Hepatocyte (in vitro differentiated cells): ENCODE measurements at regions not wholly inside any gene's neighbourhood (a gene's known extent, or its start where the extent isn't known, plus 50 kb on each side); places are given as distances from the start of the nearest gene placed in this dataset.

Source experiments
- DNase-seq: peaks from one replicate; pipeline ENCODE4 v3.0.0-alpha.2; 2016; ENCODE audit warnings: low spot score
- H2AFZ ChIP-seq: fragments of 200-600 bp; sonication (generic); 2 replicates; pipeline ENCODE4 v1.6.0; 2016; ENCODE audit warnings: antibody characterized with exemption, mild to moderate bottlenecking
- H3K27ac ChIP-seq: fragments of 200-600 bp; sonication (generic); 2 replicates; pipeline ENCODE4 v1.5.1; 2016; ENCODE audit warnings: mild to moderate bottlenecking
- H3K27me3 ChIP-seq: fragments of 200-600 bp; sonication (generic); 2 replicates; pipeline ENCODE4 v1.6.1; 2016
- H3K36me3 ChIP-seq: fragments of 200-600 bp; sonication (generic); replicated peaks from 2 replicates; pipeline ENCODE4 v1.5.1; 2016; ENCODE audit warnings: low read depth; ENCODE audit not compliant: insufficient read depth
- H3K4me1 ChIP-seq: fragments of 200-600 bp; sonication (generic); 2 replicates; pipeline ENCODE4 v1.5.1; 2016; ENCODE audit warnings: mild to moderate bottlenecking, moderate library complexity; ENCODE audit not compliant: insufficient read depth
- H3K4me2 ChIP-seq: fragments of 200-600 bp; sonication (generic); 2 replicates; pipeline ENCODE4 v1.6.0; 2016
- H3K4me3 ChIP-seq: fragments of 200-600 bp; sonication (generic); 2 replicates; pipeline ENCODE4 v1.5.1; 2016; ENCODE audit warnings: mild to moderate bottlenecking
- H3K79me2 ChIP-seq: fragments of 200-600 bp; sonication (generic); 2 replicates; pipeline ENCODE4 v1.6.0; 2017; ENCODE audit warnings: mild to moderate bottlenecking
- H3K9me2 ChIP-seq: fragments of 200-600 bp; sonication (generic); replicated peaks from 2 replicates; pipeline ENCODE4 v1.6.0; 2017; ENCODE audit warnings: mild to moderate bottlenecking; ENCODE audit not compliant: insufficient read depth
- H3K9me3 ChIP-seq: fragments of 200-600 bp; sonication (generic); 2 replicates; pipeline ENCODE4 v1.5.1; 2016; ENCODE audit warnings: low read depth, mild to moderate bottlenecking
- H4K20me1 ChIP-seq: fragments of 200-600 bp; sonication (generic); 2 replicates; pipeline ENCODE4 v1.6.0; 2016; ENCODE audit warnings: mild to moderate bottlenecking; ENCODE audit not compliant: insufficient read depth, poor library complexity, severe bottlenecking
- EZH2 ChIP-seq: fragments of 200-600 bp; sonication (generic); IDR thresholded peaks from 2 replicates; pipeline ENCODE4 v1.6.1; 2016; ENCODE audit warnings: antibody characterized with exemption, mild to moderate bottlenecking, borderline replicate concordance
- EZH2phosphoT487 ChIP-seq: fragments of 200-600 bp; sonication (generic); IDR thresholded peaks from one replicate; pipeline ENCODE4 v1.6.1; 2018; ENCODE audit warnings: antibody characterized with exemption, mild to moderate bottlenecking, low read depth, moderate library complexity; ENCODE audit not compliant: unreplicated experiment, severe bottlenecking
- WGBS: methylation state at CpG from one replicate; pipeline ENCODE4 v1.1.6; 2016; ENCODE audit warnings: low lambda C conversion rate; ENCODE audit errors: missing lambda C conversion rate; 5-methylcytosine and 5-hydroxymethylcytosine counted together
- TF ChIP-seq, protein P1 (sequence below): fragments of 200-600 bp; sonication (generic); IDR thresholded peaks from 2 replicates; pipeline ENCODE4 v1.5.1; 2016; ENCODE audit warnings: antibody characterized with exemption, mild to moderate bottlenecking; ENCODE audit not compliant: poor library complexity

DNA sequence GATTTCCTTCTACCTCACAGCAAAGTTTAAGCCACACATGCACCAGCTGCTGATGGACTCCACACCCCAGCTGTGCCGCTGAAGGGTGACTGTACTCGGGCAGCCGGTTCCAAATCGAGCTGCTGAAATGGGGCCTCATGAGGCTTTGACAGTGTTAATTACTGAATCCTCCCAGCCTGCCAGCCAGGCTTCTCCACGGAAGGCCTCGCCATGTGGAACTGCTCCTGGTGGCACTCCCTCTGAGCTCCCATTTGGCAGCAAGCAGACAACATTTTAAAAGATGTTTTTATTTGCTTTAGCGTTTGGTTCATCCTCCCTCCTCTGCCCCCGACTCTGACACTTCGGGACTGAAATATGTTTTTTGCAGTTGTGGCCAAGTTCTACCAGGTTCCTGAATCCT, 479.4 kb upstream of the MPDZ start:
- TF ChIP-seq, protein P1, sequence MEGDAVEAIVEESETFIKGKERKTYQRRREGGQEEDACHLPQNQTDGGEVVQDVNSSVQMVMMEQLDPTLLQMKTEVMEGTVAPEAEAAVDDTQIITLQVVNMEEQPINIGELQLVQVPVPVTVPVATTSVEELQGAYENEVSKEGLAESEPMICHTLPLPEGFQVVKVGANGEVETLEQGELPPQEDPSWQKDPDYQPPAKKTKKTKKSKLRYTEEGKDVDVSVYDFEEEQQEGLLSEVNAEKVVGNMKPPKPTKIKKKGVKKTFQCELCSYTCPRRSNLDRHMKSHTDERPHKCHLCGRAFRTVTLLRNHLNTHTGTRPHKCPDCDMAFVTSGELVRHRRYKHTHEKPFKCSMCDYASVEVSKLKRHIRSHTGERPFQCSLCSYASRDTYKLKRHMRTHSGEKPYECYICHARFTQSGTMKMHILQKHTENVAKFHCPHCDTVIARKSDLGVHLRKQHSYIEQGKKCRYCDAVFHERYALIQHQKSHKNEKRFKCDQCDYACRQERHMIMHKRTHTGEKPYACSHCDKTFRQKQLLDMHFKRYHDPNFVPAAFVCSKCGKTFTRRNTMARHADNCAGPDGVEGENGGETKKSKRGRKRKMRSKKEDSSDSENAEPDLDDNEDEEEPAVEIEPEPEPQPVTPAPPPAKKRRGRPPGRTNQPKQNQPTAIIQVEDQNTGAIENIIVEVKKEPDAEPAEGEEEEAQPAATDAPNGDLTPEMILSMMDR = no peak
- TF ChIP-seq EZH2 = no peak
- no peak for TF ChIP-seq EZH2phosphoT487
- no peaks in the 10 kb centered on the region for H4K20me1 ChIP-seq
- DNase-seq = no peak
- H3K4me3 ChIP-seq = no peak overlapping the region
- no peak overlapping the region for H3K27ac ChIP-seq
- H3K79me2 ChIP-seq = no peaks in the 10 kb centered on the region
- no peaks in the 10 kb centered on the region for H3K4me1 ChIP-seq
- no peaks in the 10 kb centered on the region for H3K9me2 ChIP-seq
- no peak overlapping the region for H2AFZ ChIP-seq
- no peaks in the 10 kb centered on the region for H3K36me3 ChIP-seq
- no peak overlapping the region for H3K4me2 ChIP-seq
- no peaks in the 10 kb centered on the region for H3K27me3 ChIP-seq
- no peaks in the 10 kb centered on the region for H3K9me3 ChIP-seq
- 92% methylated on average over 9 of the region's 9 CpGs for WGBS

DNA sequence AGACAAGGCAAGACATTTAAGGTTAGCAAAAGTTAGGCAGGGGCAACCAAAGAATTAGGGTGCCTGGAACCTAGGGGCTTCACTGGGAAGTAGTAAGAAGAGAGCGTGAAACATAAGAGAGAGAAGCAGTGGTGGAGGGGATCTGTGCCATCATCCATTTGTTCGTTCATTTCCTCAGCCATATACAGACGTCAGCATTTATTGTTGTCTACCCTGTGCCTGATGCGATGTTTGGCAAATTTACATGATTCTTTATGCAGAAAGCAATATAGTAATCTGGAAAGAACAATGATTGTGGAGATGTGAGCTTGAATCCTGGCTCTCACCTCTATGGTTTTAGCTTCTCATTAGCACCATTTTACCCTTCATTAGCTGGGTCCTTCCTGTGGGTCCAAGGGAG, 477.5 kb upstream of the MPDZ start:
- H3K9me2 ChIP-seq = no peaks in the 10 kb centered on the region
- no peaks in the 10 kb centered on the region for H3K9me3 ChIP-seq
- no peak overlapping the region for H3K27ac ChIP-seq
- no peak overlapping the region for H3K4me2 ChIP-seq
- no peak overlapping the region for H3K4me3 ChIP-seq
- TF ChIP-seq EZH2phosphoT487 = no peak
- TF ChIP-seq EZH2 = no peak
- TF ChIP-seq, protein P1 = no peak
- H3K4me1 ChIP-seq = no peaks in the 10 kb centered on the region
- H3K79me2 ChIP-seq = no peaks in the 10 kb centered on the region
- H4K20me1 ChIP-seq = no peaks in the 10 kb centered on the region
- 88% methylated on average over 4 of the region's 4 CpGs for WGBS
- no peaks in the 10 kb centered on the region for H3K27me3 ChIP-seq
- H3K36me3 ChIP-seq = no peaks in the 10 kb centered on the region
- no peak for DNase-seq
- no peak overlapping the region for H2AFZ ChIP-seq

- Histone ChIP-seq H4K20me1 (no peaks in the 10 kb centered on the region), H3K4me1 (no peaks in the 10 kb centered on the region), H3K27ac (no peak overlapping the region), H3K9me2 (no peaks in the 10 kb centered on the region), H3K36me3 (no peaks in the 10 kb centered on the region), H3K4me2 (no peak overlapping the region), H3K79me2 (no peaks in the 10 kb centered on the region), H2AFZ (no peak overlapping the region), H3K27me3 (no peaks in the 10 kb centered on the region), H3K4me3 (no peak overlapping the region), H3K9me3 (no peaks in the 10 kb centered on the region)
- TF ChIP-seq EZH2phosphoT487 (no peak), EZH2 (no peak)
- TF ChIP-seq, protein P1 = no peak
- WGBS = 100% methylated on average over 1 of the region's 1 CpG
- no peak for DNase-seq
Measured at GRCh38 chr9:13755551-13755950, 476.1 kb upstream of the MPDZ start.

- H2AFZ ChIP-seq = no peak overlapping the region
- no peaks in the 10 kb centered on the region for H3K9me2 ChIP-seq
- H4K20me1 ChIP-seq = no peaks in the 10 kb centered on the region
- WGBS = 94% methylated on average over 3 of the region's 3 CpGs
- no peak for TF ChIP-seq EZH2
- TF ChIP-seq, protein P1 = no peak
- TF ChIP-seq EZH2phosphoT487 = no peak
- no peaks in the 10 kb centered on the region for H3K9me3 ChIP-seq
- H3K27me3 ChIP-seq = no peaks in the 10 kb centered on the region
- no peak overlapping the region for H3K27ac ChIP-seq
- H3K4me2 ChIP-seq = no peak overlapping the region
- no peak overlapping the region for H3K4me3 ChIP-seq
- H3K4me1 ChIP-seq = no peaks in the 10 kb centered on the region
- no peaks in the 10 kb centered on the region for H3K79me2 ChIP-seq
- no peaks in the 10 kb centered on the region for H3K36me3 ChIP-seq
- DNase-seq = no peak
Measured at GRCh38 chr9:13750639-13751038, 471.1 kb upstream of the MPDZ start.
